ENCODE measurements at regions not wholly inside any gene's neighbourhood (a gene's known extent, or its start where the extent isn't known, plus 50 kb on each side); places are given as distances from the start of the nearest gene placed in this dataset.

GRCh38 chr13:83753912-83754624 is 128.2 kb downstream of the SLITRK1 start:
- no peaks in the 10 kb centered on the region for H3K79me2 ChIP-seq (replicated peaks; ENCODE audit: insufficient read depth, low read length)
- H3K27ac ChIP-seq (ENCODE audit: low read length), result no peak overlapping the region
- no peaks in the 10 kb centered on the region for H3F3A ChIP-seq (ENCODE audit: insufficient read depth, low read length, poor library complexity, severe bottlenecking)

DNA sequence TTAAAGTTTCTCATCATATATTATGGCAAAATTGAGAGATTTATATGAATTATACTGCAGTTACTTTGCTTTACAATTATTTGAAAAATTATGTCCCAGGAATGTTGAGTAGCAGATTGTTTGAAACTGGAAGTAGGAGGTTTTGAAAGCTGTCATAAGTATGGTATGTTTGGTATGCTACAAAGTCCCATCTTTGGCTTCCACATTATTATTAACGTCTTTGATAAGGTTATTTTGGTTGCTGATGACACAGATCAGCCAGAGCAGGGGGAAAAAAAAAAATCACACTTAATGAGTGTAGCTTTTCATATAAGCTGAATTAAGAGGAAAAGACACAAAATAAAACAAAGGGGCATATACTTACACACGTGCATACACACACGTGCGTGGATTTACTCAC is 130.1 kb downstream of the SLITRK1 start:
- H3K79me2 ChIP-seq (replicated peaks; ENCODE audit: insufficient read depth, low read length), result no peaks in the 10 kb centered on the region
- no peak overlapping the region for H3K9ac ChIP-seq (ENCODE audit: low read length)
- no peaks in the 10 kb centered on the region for H3F3A ChIP-seq (ENCODE audit: insufficient read depth, low read length, poor library complexity, severe bottlenecking)
- no peaks in the 10 kb centered on the region for H3K9me2 ChIP-seq (ENCODE audit: insufficient read depth, low read length)
- TF ChIP-seq MXI1 (conservative IDR thresholded peaks at IDR 0.05; ENCODE audit: poor library complexity, severe bottlenecking) (no peak), RAD21 (conservative IDR thresholded peaks at IDR 0.05) (no peak), TAF1 (IDR thresholded peaks at IDR 0.05; ENCODE audit: low read depth) (no peak), SMC3 (conservative IDR thresholded peaks at IDR 0.05; ENCODE audit: poor library complexity) (no peak), EP300 (conservative IDR thresholded peaks at IDR 0.05; ENCODE audit: poor library complexity, severe bottlenecking) (no peak), EZH2 (IDR thresholded peaks at IDR 0.05; ENCODE audit: borderline replicate concordance, insufficient read depth, low read length, poor library complexity, severe bottlenecking) (no peak), POLR2AphosphoS5 (IDR thresholded peaks at IDR 0.05) (no peak)
- TF ChIP-seq, protein P1, sequence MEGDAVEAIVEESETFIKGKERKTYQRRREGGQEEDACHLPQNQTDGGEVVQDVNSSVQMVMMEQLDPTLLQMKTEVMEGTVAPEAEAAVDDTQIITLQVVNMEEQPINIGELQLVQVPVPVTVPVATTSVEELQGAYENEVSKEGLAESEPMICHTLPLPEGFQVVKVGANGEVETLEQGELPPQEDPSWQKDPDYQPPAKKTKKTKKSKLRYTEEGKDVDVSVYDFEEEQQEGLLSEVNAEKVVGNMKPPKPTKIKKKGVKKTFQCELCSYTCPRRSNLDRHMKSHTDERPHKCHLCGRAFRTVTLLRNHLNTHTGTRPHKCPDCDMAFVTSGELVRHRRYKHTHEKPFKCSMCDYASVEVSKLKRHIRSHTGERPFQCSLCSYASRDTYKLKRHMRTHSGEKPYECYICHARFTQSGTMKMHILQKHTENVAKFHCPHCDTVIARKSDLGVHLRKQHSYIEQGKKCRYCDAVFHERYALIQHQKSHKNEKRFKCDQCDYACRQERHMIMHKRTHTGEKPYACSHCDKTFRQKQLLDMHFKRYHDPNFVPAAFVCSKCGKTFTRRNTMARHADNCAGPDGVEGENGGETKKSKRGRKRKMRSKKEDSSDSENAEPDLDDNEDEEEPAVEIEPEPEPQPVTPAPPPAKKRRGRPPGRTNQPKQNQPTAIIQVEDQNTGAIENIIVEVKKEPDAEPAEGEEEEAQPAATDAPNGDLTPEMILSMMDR (IDR thresholded peaks at IDR 0.05; ENCODE audit: poor library complexity, severe bottlenecking), result no peak
- TF ChIP-seq, protein P2, sequence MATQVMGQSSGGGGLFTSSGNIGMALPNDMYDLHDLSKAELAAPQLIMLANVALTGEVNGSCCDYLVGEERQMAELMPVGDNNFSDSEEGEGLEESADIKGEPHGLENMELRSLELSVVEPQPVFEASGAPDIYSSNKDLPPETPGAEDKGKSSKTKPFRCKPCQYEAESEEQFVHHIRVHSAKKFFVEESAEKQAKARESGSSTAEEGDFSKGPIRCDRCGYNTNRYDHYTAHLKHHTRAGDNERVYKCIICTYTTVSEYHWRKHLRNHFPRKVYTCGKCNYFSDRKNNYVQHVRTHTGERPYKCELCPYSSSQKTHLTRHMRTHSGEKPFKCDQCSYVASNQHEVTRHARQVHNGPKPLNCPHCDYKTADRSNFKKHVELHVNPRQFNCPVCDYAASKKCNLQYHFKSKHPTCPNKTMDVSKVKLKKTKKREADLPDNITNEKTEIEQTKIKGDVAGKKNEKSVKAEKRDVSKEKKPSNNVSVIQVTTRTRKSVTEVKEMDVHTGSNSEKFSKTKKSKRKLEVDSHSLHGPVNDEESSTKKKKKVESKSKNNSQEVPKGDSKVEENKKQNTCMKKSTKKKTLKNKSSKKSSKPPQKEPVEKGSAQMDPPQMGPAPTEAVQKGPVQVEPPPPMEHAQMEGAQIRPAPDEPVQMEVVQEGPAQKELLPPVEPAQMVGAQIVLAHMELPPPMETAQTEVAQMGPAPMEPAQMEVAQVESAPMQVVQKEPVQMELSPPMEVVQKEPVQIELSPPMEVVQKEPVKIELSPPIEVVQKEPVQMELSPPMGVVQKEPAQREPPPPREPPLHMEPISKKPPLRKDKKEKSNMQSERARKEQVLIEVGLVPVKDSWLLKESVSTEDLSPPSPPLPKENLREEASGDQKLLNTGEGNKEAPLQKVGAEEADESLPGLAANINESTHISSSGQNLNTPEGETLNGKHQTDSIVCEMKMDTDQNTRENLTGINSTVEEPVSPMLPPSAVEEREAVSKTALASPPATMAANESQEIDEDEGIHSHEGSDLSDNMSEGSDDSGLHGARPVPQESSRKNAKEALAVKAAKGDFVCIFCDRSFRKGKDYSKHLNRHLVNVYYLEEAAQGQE (IDR thresholded peaks at IDR 0.05; ENCODE audit: borderline replicate concordance), result no peak
- H3K27ac ChIP-seq (ENCODE audit: low read length), result no peak overlapping the region
- H3K9me3 ChIP-seq (ENCODE audit: low read length), result no peaks in the 10 kb centered on the region
- H3K4me3 ChIP-seq (ENCODE audit: low read length), result no peak overlapping the region
- H3K36me3 ChIP-seq (ENCODE audit: insufficient read depth, low read length), result no peaks in the 10 kb centered on the region
- no peak overlapping the region for H3K4me2 ChIP-seq (ENCODE audit: low read length)
- H3K27me3 ChIP-seq (ENCODE audit: insufficient read depth, low read depth, low read length), result no peaks in the 10 kb centered on the region
- H4K20me1 ChIP-seq (ENCODE audit: insufficient read depth), result no peaks in the 10 kb centered on the region
- H2AFZ ChIP-seq (ENCODE audit: low read depth, low read length), result no peak overlapping the region

More at GRCh38 chr13:83753912-83754624, 128.2 kb downstream of the SLITRK1 start:
- Histone ChIP-seq H3K4me2 (ENCODE audit: low read length) (no peak overlapping the region), H3K36me3 (ENCODE audit: insufficient read depth, low read length) (no peaks in the 10 kb centered on the region), H2AFZ (ENCODE audit: low read depth, low read length) (no peak overlapping the region), H3K9me3 (ENCODE audit: low read length) (no peaks in the 10 kb centered on the region), H3K27me3 (ENCODE audit: insufficient read depth, low read depth, low read length) (no peaks in the 10 kb centered on the region), H3K9ac (ENCODE audit: low read length) (no peak overlapping the region), H3K4me3 (ENCODE audit: low read length) (no peak overlapping the region), H4K20me1 (ENCODE audit: insufficient read depth) (no peaks in the 10 kb centered on the region), H3K9me2 (ENCODE audit: insufficient read depth, low read length) (no peaks in the 10 kb centered on the region)
- TF ChIP-seq, protein P1 (IDR thresholded peaks at IDR 0.05; ENCODE audit: poor library complexity, severe bottlenecking), result no peak
- TF ChIP-seq RAD21 (conservative IDR thresholded peaks at IDR 0.05) (no peak), EP300 (conservative IDR thresholded peaks at IDR 0.05; ENCODE audit: poor library complexity, severe bottlenecking) (no peak), SMC3 (conservative IDR thresholded peaks at IDR 0.05; ENCODE audit: poor library complexity) (no peak), MXI1 (conservative IDR thresholded peaks at IDR 0.05; ENCODE audit: poor library complexity, severe bottlenecking) (no peak), TAF1 (IDR thresholded peaks at IDR 0.05; ENCODE audit: low read depth) (no peak), POLR2AphosphoS5 (IDR thresholded peaks at IDR 0.05) (no peak), EZH2 (IDR thresholded peaks at IDR 0.05; ENCODE audit: borderline replicate concordance, insufficient read depth, low read length, poor library complexity, severe bottlenecking) (no peak)
- TF ChIP-seq, protein P2 (IDR thresholded peaks at IDR 0.05; ENCODE audit: borderline replicate concordance), result no peak
